ENCODE measurements at regions not wholly inside any gene's neighbourhood (a gene's known extent, or its start where the extent isn't known, plus 50 kb on each side); places are given as distances from the start of the nearest gene placed in this dataset.

DNA sequence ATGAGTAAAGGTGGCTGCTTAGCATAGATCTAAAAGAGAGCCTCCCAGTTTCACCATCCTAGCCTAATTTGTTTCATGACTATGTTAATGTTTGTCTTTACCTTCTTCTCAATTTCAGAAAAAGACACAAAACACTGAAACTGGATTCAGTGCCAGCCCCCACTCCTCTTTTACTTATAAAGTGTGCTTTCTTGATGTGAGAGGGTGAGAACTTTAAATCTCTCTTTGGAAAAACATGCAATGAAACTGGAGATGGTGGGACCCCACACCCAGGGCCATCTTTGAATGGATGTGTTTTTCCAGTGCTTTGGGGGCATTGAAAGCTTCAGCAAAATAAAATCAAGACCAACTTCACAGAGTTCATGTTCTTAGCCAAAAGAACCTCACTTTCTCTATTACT, 185.9 kb downstream of the CYRIA start:
- H3K4me3 ChIP-seq = no peak overlapping the region
- H3K4me1 ChIP-seq = no peaks in the 10 kb centered on the region
- TF ChIP-seq POLR2AphosphoS5 (IDR thresholded peaks at IDR 0.05) (no peak), POLR2A (IDR thresholded peaks at IDR 0.05) (no peak)
- TF ChIP-seq, protein P1, sequence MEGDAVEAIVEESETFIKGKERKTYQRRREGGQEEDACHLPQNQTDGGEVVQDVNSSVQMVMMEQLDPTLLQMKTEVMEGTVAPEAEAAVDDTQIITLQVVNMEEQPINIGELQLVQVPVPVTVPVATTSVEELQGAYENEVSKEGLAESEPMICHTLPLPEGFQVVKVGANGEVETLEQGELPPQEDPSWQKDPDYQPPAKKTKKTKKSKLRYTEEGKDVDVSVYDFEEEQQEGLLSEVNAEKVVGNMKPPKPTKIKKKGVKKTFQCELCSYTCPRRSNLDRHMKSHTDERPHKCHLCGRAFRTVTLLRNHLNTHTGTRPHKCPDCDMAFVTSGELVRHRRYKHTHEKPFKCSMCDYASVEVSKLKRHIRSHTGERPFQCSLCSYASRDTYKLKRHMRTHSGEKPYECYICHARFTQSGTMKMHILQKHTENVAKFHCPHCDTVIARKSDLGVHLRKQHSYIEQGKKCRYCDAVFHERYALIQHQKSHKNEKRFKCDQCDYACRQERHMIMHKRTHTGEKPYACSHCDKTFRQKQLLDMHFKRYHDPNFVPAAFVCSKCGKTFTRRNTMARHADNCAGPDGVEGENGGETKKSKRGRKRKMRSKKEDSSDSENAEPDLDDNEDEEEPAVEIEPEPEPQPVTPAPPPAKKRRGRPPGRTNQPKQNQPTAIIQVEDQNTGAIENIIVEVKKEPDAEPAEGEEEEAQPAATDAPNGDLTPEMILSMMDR (IDR thresholded peaks at IDR 0.05) = no peak
- H3K27me3 ChIP-seq = no peaks in the 10 kb centered on the region
- intact Hi-C loops (cut with DNase I) = no loop called here
- H3K9me3 ChIP-seq = no peaks in the 10 kb centered on the region
- H3K27ac ChIP-seq = no peak overlapping the region
- H3K36me3 ChIP-seq = no peaks in the 10 kb centered on the region
- DNase-seq = no peak

DNA sequence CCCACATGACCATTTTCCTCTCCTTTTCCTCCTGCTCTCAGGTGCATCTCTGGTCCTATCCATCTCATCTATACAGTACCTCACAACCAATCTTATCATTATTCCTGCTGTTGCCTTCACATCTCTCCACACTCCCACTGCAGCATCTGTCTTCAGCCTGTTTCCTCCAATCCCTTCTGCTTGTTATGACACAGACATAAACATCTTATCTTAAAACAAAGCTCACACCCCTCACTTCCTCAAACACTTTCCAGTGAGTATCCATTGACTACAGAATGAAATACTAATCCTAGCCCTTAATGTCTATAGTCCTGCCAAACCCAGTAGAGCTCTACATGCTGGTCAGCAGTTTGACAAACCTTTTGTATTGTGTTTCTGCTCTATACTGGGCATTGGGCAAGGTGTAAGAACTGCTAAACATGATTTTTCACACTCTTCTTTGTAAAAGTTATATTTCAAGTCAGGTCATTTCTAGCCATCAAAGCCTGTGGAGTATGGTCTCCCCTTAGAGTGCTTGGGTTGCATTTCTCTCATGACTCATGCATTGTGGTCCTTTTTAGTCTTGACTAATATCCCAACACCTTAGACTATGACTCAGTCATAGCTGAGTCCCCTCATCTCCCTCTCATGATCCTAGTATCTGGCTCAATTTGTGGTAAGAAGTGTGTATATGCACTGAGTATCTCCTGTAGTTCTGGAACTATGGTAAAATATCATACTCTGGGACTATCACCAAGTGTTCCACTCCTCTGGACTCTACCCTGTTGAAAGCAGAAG, 187.0 kb downstream of the CYRIA start:
- H3K4me1 ChIP-seq = no peaks in the 10 kb centered on the region
- no peak overlapping the region for H3K4me3 ChIP-seq
- TF ChIP-seq POLR2AphosphoS5 (IDR thresholded peaks at IDR 0.05) (no peak), EP300 (IDR thresholded peaks at IDR 0.05) (no peak), POLR2A (IDR thresholded peaks at IDR 0.05) (no peak)
- TF ChIP-seq, protein P1 (IDR thresholded peaks at IDR 0.05) = no peak
- H3K27me3 ChIP-seq = no peaks in the 10 kb centered on the region
- DNase-seq = no peak
- no peaks in the 10 kb centered on the region for H3K36me3 ChIP-seq
- intact Hi-C loops (cut with DNase I) = no loop called here
- H3K9me3 ChIP-seq = no peaks in the 10 kb centered on the region
- no peak overlapping the region for H3K27ac ChIP-seq

DNA sequence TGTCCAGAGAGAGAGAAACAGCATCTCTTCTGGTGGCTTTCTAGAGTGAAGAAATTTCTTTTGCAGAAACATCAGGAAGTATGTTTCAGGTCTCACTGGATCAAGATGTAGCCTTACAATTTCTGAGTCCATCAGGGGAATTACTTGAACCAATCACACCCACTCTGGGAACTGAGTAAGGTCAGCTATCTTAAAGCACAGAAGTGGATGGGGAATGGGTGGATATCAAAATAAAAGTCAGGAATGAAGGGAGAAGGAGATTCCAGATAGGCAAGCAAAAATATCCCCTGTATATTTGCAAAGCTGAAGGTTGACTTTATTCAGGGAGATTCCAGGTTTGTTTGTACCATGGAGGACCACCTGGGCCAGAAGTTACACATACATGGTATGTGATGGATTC, 188.0 kb downstream of the CYRIA start:
- Histone ChIP-seq H3K36me3 (no peaks in the 10 kb centered on the region), H3K4me1 (no peaks in the 10 kb centered on the region), H3K27me3 (no peaks in the 10 kb centered on the region), H3K4me3 (no peak overlapping the region), H3K27ac (no peak overlapping the region), H3K9me3 (no peaks in the 10 kb centered on the region)
- TF ChIP-seq, protein P1 (IDR thresholded peaks at IDR 0.05) = no peak
- no peak for TF ChIP-seq POLR2AphosphoS5 (IDR thresholded peaks at IDR 0.05)
- no peak for TF ChIP-seq EP300 (IDR thresholded peaks at IDR 0.05)
- no peak for DNase-seq
- intact Hi-C loops (cut with DNase I) = no loop called here

DNA sequence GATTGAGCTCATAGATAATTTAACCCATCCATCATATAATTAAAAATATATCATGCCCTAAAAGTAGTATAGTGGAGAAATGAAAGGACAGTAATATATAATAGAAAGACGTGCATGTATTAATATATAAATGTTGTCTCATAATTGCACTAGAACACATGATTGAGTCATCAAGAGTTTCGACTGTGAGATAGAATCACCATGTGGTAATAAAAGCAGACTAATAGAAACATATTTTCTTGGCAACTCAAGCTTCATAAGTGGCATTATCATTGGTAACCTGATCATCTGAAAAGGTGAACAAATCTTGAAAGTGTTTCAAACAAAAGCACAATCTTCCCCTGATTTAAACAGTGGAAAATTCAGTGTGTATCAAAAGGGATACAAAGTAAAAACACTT, 188.8 kb downstream of the CYRIA start:
- Histone ChIP-seq H3K4me3 (no peak overlapping the region), H3K9me3 (no peaks in the 10 kb centered on the region), H3K4me1 (no peaks in the 10 kb centered on the region), H3K27ac (no peak overlapping the region), H3K27me3 (no peaks in the 10 kb centered on the region), H3K36me3 (no peaks in the 10 kb centered on the region)
- no peak for TF ChIP-seq EP300 (IDR thresholded peaks at IDR 0.05)
- TF ChIP-seq POLR2A (IDR thresholded peaks at IDR 0.05) = no peak
- no peak for TF ChIP-seq POLR2AphosphoS5 (IDR thresholded peaks at IDR 0.05)
- TF ChIP-seq, protein P1 (IDR thresholded peaks at IDR 0.05) = no peak
- WGBS, 2 donors = 32 to 35% methylated on average over 2 of the region's 2 CpGs
- DNase-seq = no peak
- intact Hi-C loops (cut with DNase I) = no loop called here

DNA sequence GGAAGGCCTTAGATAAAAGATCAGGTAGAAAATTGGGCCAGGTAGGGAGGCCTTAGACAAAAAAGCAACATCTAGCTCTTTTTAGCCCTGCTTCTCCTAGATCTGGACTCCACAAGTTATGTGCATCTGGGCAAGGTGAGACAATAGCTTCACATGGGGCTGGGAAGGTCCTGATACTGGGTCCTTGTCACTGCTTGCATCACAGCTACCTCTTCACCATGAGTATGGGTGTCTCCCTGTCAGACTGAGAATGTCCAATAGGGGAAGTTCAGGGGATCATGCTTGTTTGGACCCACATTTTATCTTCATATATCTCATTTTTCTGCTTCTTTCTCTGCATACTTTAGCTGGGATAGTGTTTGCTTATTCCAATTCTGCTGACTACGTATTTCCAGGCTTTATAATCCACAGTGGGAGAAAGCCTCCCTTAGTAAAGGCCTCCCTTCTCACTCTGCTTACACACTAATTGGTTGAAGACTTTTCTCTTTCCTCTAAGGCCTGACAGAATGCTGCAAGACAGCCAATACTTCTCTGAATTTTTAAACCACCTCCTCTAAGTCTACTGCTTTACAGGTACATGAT, 189.6 kb downstream of the CYRIA start:
- Histone ChIP-seq H3K4me1 (no peaks in the 10 kb centered on the region), H3K27me3 (no peaks in the 10 kb centered on the region), H3K9me3 (no peaks in the 10 kb centered on the region), H3K36me3 (no peaks in the 10 kb centered on the region), H3K27ac (no peak overlapping the region), H3K4me3 (no peak overlapping the region)
- TF ChIP-seq POLR2A (IDR thresholded peaks at IDR 0.05) = no peak
- TF ChIP-seq, protein P1 (IDR thresholded peaks at IDR 0.05) = no peak
- TF ChIP-seq POLR2AphosphoS5 (IDR thresholded peaks at IDR 0.05) = no peak
- no peak for TF ChIP-seq EP300 (IDR thresholded peaks at IDR 0.05)
- 82 to 88% methylated on average over 1 of the region's 1 CpG for WGBS, 2 donors
- no peak for DNase-seq
- intact Hi-C loops (cut with DNase I) = no loop called here

Data from sigmoid colon (tissue), 6 donors.